Neural cell (in vitro differentiated cells): ENCODE measurements at regions not wholly inside any gene's neighbourhood (a gene's known extent, or its start where the extent isn't known, plus 50 kb on each side); places are given as distances from the start of the nearest gene placed in this dataset.

Source experiments
- EP300 ChIP-seq: fragments of 450-650 bp; conservative IDR thresholded peaks from 2 replicates; pipeline ENCODE4 v1.6.1; 2014; ENCODE audit warnings: antibody characterized with exemption, mild to moderate bottlenecking, moderate library complexity; ENCODE audit not compliant: poor library complexity, severe bottlenecking
- EZH2 ChIP-seq: fragments of 200-600, 300-800 bp; shearing (Covaris generic), sonication (generic); IDR thresholded peaks from 2 replicates; pipeline ENCODE4 v1.6.1; 2014; ENCODE audit warnings: antibody characterized with exemption, low read length, borderline replicate concordance, mild to moderate bottlenecking; ENCODE audit not compliant: insufficient read depth, poor library complexity, severe bottlenecking
- MXI1 ChIP-seq: fragments of 450-650 bp; conservative IDR thresholded peaks from 2 replicates; pipeline ENCODE4 v1.6.1; 2014; ENCODE audit warnings: antibody characterized with exemption, mild to moderate bottlenecking; ENCODE audit not compliant: poor library complexity, severe bottlenecking
- POLR2AphosphoS5 ChIP-seq: IDR thresholded peaks from 2 replicates; pipeline ENCODE4 v1.6.1; 2012
- RAD21 ChIP-seq: fragments of 450-650 bp; conservative IDR thresholded peaks from 2 replicates; pipeline ENCODE4 v1.6.1; 2014; ENCODE audit warnings: antibody characterized with exemption, mild to moderate bottlenecking, moderate library complexity
- SMC3 ChIP-seq: fragments of 450-650 bp; conservative IDR thresholded peaks from 2 replicates; pipeline ENCODE4 v1.6.1; 2014; ENCODE audit warnings: antibody characterized with exemption, mild to moderate bottlenecking, moderate library complexity; ENCODE audit not compliant: poor library complexity
- TAF1 ChIP-seq: IDR thresholded peaks from 2 replicates; pipeline ENCODE4 v1.6.1; 2012; ENCODE audit warnings: low read depth
- TF ChIP-seq, protein P1 (sequence below): fragments of 450-650 bp; IDR thresholded peaks from 2 replicates; pipeline ENCODE4 v1.5.1; 2014; ENCODE audit warnings: antibody characterized with exemption, mild to moderate bottlenecking, moderate library complexity; ENCODE audit not compliant: poor library complexity, severe bottlenecking
- TF ChIP-seq, protein P2 (sequence below): IDR thresholded peaks from 2 replicates; pipeline ENCODE4 v1.6.1; 2012; ENCODE audit warnings: borderline replicate concordance

DNA sequence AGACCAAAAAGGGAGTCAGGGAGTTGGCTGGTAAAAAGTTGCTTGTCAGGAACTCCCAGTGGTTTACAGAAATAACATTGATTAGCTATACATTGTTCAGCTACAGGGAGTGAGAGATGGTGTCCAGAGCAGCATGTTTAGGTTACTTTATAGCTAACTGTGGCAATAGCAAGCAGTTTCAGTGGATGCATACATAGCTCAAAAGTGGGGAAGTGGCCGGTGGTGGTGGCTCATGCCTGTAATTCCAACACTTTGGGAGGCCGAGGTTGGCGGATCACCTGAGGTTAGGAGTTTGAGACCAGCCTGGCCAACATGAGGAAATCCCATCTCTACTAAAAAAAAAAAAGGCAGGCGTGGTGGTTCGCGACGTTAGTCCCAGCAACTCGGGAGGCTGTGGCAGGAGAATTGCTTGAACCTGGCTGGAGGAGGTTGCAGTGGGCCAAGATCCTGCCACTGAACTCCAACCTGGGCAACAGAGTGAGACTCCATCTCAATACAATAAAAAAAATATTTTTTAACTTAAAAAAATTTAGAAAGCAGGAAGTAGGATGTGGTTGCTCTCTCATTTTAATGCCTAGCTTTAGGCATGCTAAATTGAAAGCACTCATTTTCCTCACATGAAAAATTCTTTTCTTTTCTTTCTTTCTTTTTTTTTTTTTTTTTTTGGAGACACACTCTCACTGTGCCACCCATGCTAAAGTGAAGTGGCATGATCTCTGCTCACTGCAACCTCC is 109.7 kb downstream of the PPIAL4G start:
- TF ChIP-seq, protein P1, sequence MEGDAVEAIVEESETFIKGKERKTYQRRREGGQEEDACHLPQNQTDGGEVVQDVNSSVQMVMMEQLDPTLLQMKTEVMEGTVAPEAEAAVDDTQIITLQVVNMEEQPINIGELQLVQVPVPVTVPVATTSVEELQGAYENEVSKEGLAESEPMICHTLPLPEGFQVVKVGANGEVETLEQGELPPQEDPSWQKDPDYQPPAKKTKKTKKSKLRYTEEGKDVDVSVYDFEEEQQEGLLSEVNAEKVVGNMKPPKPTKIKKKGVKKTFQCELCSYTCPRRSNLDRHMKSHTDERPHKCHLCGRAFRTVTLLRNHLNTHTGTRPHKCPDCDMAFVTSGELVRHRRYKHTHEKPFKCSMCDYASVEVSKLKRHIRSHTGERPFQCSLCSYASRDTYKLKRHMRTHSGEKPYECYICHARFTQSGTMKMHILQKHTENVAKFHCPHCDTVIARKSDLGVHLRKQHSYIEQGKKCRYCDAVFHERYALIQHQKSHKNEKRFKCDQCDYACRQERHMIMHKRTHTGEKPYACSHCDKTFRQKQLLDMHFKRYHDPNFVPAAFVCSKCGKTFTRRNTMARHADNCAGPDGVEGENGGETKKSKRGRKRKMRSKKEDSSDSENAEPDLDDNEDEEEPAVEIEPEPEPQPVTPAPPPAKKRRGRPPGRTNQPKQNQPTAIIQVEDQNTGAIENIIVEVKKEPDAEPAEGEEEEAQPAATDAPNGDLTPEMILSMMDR = no peak
- TF ChIP-seq POLR2AphosphoS5 (no peak), MXI1 (no peak), EP300 (no peak), RAD21 (no peak), EZH2 (no peak), SMC3 (no peak), TAF1 (no peak)
- TF ChIP-seq, protein P2, sequence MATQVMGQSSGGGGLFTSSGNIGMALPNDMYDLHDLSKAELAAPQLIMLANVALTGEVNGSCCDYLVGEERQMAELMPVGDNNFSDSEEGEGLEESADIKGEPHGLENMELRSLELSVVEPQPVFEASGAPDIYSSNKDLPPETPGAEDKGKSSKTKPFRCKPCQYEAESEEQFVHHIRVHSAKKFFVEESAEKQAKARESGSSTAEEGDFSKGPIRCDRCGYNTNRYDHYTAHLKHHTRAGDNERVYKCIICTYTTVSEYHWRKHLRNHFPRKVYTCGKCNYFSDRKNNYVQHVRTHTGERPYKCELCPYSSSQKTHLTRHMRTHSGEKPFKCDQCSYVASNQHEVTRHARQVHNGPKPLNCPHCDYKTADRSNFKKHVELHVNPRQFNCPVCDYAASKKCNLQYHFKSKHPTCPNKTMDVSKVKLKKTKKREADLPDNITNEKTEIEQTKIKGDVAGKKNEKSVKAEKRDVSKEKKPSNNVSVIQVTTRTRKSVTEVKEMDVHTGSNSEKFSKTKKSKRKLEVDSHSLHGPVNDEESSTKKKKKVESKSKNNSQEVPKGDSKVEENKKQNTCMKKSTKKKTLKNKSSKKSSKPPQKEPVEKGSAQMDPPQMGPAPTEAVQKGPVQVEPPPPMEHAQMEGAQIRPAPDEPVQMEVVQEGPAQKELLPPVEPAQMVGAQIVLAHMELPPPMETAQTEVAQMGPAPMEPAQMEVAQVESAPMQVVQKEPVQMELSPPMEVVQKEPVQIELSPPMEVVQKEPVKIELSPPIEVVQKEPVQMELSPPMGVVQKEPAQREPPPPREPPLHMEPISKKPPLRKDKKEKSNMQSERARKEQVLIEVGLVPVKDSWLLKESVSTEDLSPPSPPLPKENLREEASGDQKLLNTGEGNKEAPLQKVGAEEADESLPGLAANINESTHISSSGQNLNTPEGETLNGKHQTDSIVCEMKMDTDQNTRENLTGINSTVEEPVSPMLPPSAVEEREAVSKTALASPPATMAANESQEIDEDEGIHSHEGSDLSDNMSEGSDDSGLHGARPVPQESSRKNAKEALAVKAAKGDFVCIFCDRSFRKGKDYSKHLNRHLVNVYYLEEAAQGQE = no peak
